ENCODE measurements at regions not wholly inside any gene's neighbourhood (a gene's known extent, or its start where the extent isn't known, plus 50 kb on each side); places are given as distances from the start of the nearest gene placed in this dataset.

- no peak for TF ChIP-seq CTCF (IDR thresholded peaks at IDR 0.05)
- no peak for TF ChIP-seq EP300 (IDR thresholded peaks at IDR 0.05)
Observed at GRCh38 chr3:6255229-6255628, 605.7 kb upstream of the GRM7 start.

Measured in stomach (tissue), 4 donors.